ENCODE measurements at regions not wholly inside any gene's neighbourhood (a gene's known extent, or its start where the extent isn't known, plus 50 kb on each side); places are given as distances from the start of the nearest gene placed in this dataset.

- no peak for TF ChIP-seq CTCF (IDR thresholded peaks at IDR 0.05)
- TF ChIP-seq EZH2 (IDR thresholded peaks at IDR 0.05; ENCODE audit: borderline replicate concordance, insufficient read depth, low read depth, low read length, poor library complexity, severe bottlenecking): no peak
Observed at GRCh38 chr1:234969581-234970400, 158.8 kb downstream of the TOMM20 start.
